ENCODE measurements at regions not wholly inside any gene's neighbourhood (a gene's known extent, or its start where the extent isn't known, plus 50 kb on each side); places are given as distances from the start of the nearest gene placed in this dataset.
"Not testable (repeated sequence)": the region's sequence is repeated elsewhere in the genome, so short reads cannot be mapped to it uniquely, and the experiment has no call there.

- no peaks in the 10 kb centered on the region for H3K4me1 Mint-ChIP-seq (ENCODE audit: low read depth)
- peaks cover 2% of the 10 kb centered on the region for H3K9me3 Mint-ChIP-seq
- CTCF ChIA-PET, result no interaction called here
- DNase-seq, result no peak
- intact Hi-C loops (cut with micrococcal nuclease), result no loop called here
- H3K4me3 Mint-ChIP-seq, result no peak overlapping the region
- H3K27ac Mint-ChIP-seq, result no peak overlapping the region
- no peaks in the 10 kb centered on the region for H3K36me3 Mint-ChIP-seq (ENCODE audit: low read depth)
- no peaks in the 10 kb centered on the region for H3K27me3 Mint-ChIP-seq (ENCODE audit: low read depth)
These were observed 280.9 kb upstream of the CDH2 start for GRCh38 chr18:28457784-28458183.

GRCh38 chr18:28455971-28456370 is 279.0 kb upstream of the CDH2 start:
- no peaks in the 10 kb centered on the region for H3K27me3 Mint-ChIP-seq (ENCODE audit: low read depth)
- intact Hi-C loops (cut with micrococcal nuclease), result no loop called here

GRCh38 chr18:28439870-28440269 is 262.9 kb upstream of the CDH2 start:
- intact Hi-C loops (cut with micrococcal nuclease), result no loop called here
- no peak for DNase-seq
- CTCF ChIA-PET, result no interaction called here
- Mint-ChIP-seq H3K36me3 (ENCODE audit: low read depth) (no peaks in the 10 kb centered on the region), H3K4me3 (no peak overlapping the region), H3K27me3 (ENCODE audit: low read depth) (no peaks in the 10 kb centered on the region), H3K4me1 (ENCODE audit: low read depth) (no peaks in the 10 kb centered on the region), H3K9me3 (peaks cover 16% of the 10 kb centered on the region), H3K27ac (no peak overlapping the region)

More at GRCh38 chr18:28455971-28456370, 279.0 kb upstream of the CDH2 start:
- CTCF ChIA-PET, result no interaction called here
- H3K9me3 Mint-ChIP-seq, result peaks cover 3% of the 10 kb centered on the region
- H3K27ac Mint-ChIP-seq, result no peak overlapping the region
- no peaks in the 10 kb centered on the region for H3K4me1 Mint-ChIP-seq (ENCODE audit: low read depth)
- H3K36me3 Mint-ChIP-seq (ENCODE audit: low read depth), result no peaks in the 10 kb centered on the region
- DNase-seq, result no peak
- H3K4me3 Mint-ChIP-seq, result no peak overlapping the region

- H3K36me3 Mint-ChIP-seq (ENCODE audit: low read depth), result no peaks in the 10 kb centered on the region
These were observed 261.5 kb upstream of the CDH2 start for GRCh38 chr18:28438381-28438780.

GRCh38 chr18:28432339-28432738 is 255.4 kb upstream of the CDH2 start:
- H3K9me3 Mint-ChIP-seq, result peaks cover 7% of the 10 kb centered on the region
- H3K27ac Mint-ChIP-seq, result no peak overlapping the region
- CTCF ChIA-PET, result no interaction called here
- no peak overlapping the region for H3K4me3 Mint-ChIP-seq
- H3K4me1 Mint-ChIP-seq (ENCODE audit: low read depth), result no peaks in the 10 kb centered on the region
- no peaks in the 10 kb centered on the region for H3K27me3 Mint-ChIP-seq (ENCODE audit: low read depth)
- no peaks in the 10 kb centered on the region for H3K36me3 Mint-ChIP-seq (ENCODE audit: low read depth)
- intact Hi-C loops (cut with micrococcal nuclease), result no loop called here
- no peak for DNase-seq

More at GRCh38 chr18:28438381-28438780, 261.5 kb upstream of the CDH2 start:
- H3K27ac Mint-ChIP-seq, result no peak overlapping the region
- no peaks in the 10 kb centered on the region for H3K27me3 Mint-ChIP-seq (ENCODE audit: low read depth)
- no peaks in the 10 kb centered on the region for H3K4me1 Mint-ChIP-seq (ENCODE audit: low read depth)
- CTCF ChIA-PET, result no interaction called here
- no peak overlapping the region for H3K4me3 Mint-ChIP-seq
- peaks cover 18% of the 10 kb centered on the region for H3K9me3 Mint-ChIP-seq
- intact Hi-C loops (cut with micrococcal nuclease), result no loop called here
- no peak for DNase-seq

- CTCF ChIA-PET, result no interaction called here
- intact Hi-C loops (cut with micrococcal nuclease), result no loop called here
- Mint-ChIP-seq H3K4me1 (ENCODE audit: low read depth) (no peaks in the 10 kb centered on the region), H3K4me3 (no peak overlapping the region), H3K36me3 (ENCODE audit: low read depth) (peaks cover 1% of the 10 kb centered on the region), H3K27ac (no peak overlapping the region), H3K9me3 (peaks cover 17% of the 10 kb centered on the region), H3K27me3 (ENCODE audit: low read depth) (no peaks in the 10 kb centered on the region)
- DNase-seq, result no peak
These were observed 249.0 kb upstream of the CDH2 start for GRCh38 chr18:28425886-28426285.

GRCh38 chr18:28422577-28422976 is 245.6 kb upstream of the CDH2 start:
- H3K36me3 Mint-ChIP-seq (ENCODE audit: low read depth), result peaks cover 1% of the 10 kb centered on the region
- intact Hi-C loops (cut with micrococcal nuclease), result no loop called here
- H3K4me3 Mint-ChIP-seq, result no peak overlapping the region
- H3K27ac Mint-ChIP-seq, result no peak overlapping the region
- no peak for DNase-seq
- no peaks in the 10 kb centered on the region for H3K27me3 Mint-ChIP-seq (ENCODE audit: low read depth)
- CTCF ChIA-PET, result no interaction called here
- no peaks in the 10 kb centered on the region for H3K4me1 Mint-ChIP-seq (ENCODE audit: low read depth)
- H3K9me3 Mint-ChIP-seq, result peaks cover 15% of the 10 kb centered on the region

- intact Hi-C loops (cut with micrococcal nuclease); DNase-seq; H3K36me3 Mint-ChIP-seq (ENCODE audit: low read depth); CTCF ChIA-PET; H3K27ac Mint-ChIP-seq; H3K4me1 Mint-ChIP-seq (ENCODE audit: low read depth); H3K4me3 Mint-ChIP-seq; H3K27me3 Mint-ChIP-seq (ENCODE audit: low read depth): not testable (repeated sequence)
- peaks cover 14% of the 10 kb centered on the region for H3K9me3 Mint-ChIP-seq
These were observed 245.0 kb upstream of the CDH2 start for GRCh38 chr18:28421950-28422349.

GRCh38 chr18:28412521-28412920 is 235.6 kb upstream of the CDH2 start:
- H3K27me3 Mint-ChIP-seq (ENCODE audit: low read depth), result no peaks in the 10 kb centered on the region

GRCh38 chr18:28411806-28412205 is 234.9 kb upstream of the CDH2 start:
- no peaks in the 10 kb centered on the region for H3K4me1 Mint-ChIP-seq (ENCODE audit: low read depth)
- no peak overlapping the region for H3K27ac Mint-ChIP-seq
- no peaks in the 10 kb centered on the region for H3K27me3 Mint-ChIP-seq (ENCODE audit: low read depth)
- intact Hi-C loops (cut with micrococcal nuclease), result no loop called here
- H3K36me3 Mint-ChIP-seq (ENCODE audit: low read depth), result no peaks in the 10 kb centered on the region
- no peak overlapping the region for H3K4me3 Mint-ChIP-seq
- no peak for DNase-seq
- peaks cover 2% of the 10 kb centered on the region for H3K9me3 Mint-ChIP-seq
- CTCF ChIA-PET, result interaction anchor here (0.7 kb wide), 1 partner anchor 80 kb away, joined by 4 read pairs; no protein-coding TSS in a partner anchor

More at GRCh38 chr18:28412521-28412920, 235.6 kb upstream of the CDH2 start:
- Mint-ChIP-seq H3K36me3 (ENCODE audit: low read depth) (no peaks in the 10 kb centered on the region), H3K9me3 (peaks cover 2% of the 10 kb centered on the region), H3K4me3 (no peak overlapping the region), H3K27ac (no peak overlapping the region), H3K4me1 (ENCODE audit: low read depth) (no peaks in the 10 kb centered on the region)
- no peak for DNase-seq
- CTCF ChIA-PET, result interaction anchor here (0.7 kb wide), 1 partner anchor 79 kb away, joined by 4 read pairs; no protein-coding TSS in a partner anchor
- intact Hi-C loops (cut with micrococcal nuclease), result no loop called here

GRCh38 chr18:28409811-28410210 is 232.9 kb upstream of the CDH2 start:
- Mint-ChIP-seq H3K27ac (no peak overlapping the region), H3K4me3 (no peak overlapping the region), H3K36me3 (ENCODE audit: low read depth) (no peaks in the 10 kb centered on the region), H3K27me3 (ENCODE audit: low read depth) (no peaks in the 10 kb centered on the region), H3K9me3 (peaks cover 2% of the 10 kb centered on the region), H3K4me1 (ENCODE audit: low read depth) (no peaks in the 10 kb centered on the region)
- CTCF ChIA-PET, result no interaction called here
- DNase-seq, result no peak
- intact Hi-C loops (cut with micrococcal nuclease), result no loop called here

GRCh38 chr18:28408528-28408927 is 231.6 kb upstream of the CDH2 start:
- no peaks in the 10 kb centered on the region for H3K4me1 Mint-ChIP-seq (ENCODE audit: low read depth)
- H3K27ac Mint-ChIP-seq, result no peak overlapping the region
- no peaks in the 10 kb centered on the region for H3K9me3 Mint-ChIP-seq
- CTCF ChIA-PET, result no interaction called here
- DNase-seq, result no peak
- no peaks in the 10 kb centered on the region for H3K27me3 Mint-ChIP-seq (ENCODE audit: low read depth)
- intact Hi-C loops (cut with micrococcal nuclease), result no loop called here
- no peaks in the 10 kb centered on the region for H3K36me3 Mint-ChIP-seq (ENCODE audit: low read depth)
- H3K4me3 Mint-ChIP-seq, result no peak overlapping the region

- H3K4me3 Mint-ChIP-seq, result no peak overlapping the region
- no peaks in the 10 kb centered on the region for H3K4me1 Mint-ChIP-seq (ENCODE audit: low read depth)
- no peaks in the 10 kb centered on the region for H3K9me3 Mint-ChIP-seq
- no peaks in the 10 kb centered on the region for H3K27me3 Mint-ChIP-seq (ENCODE audit: low read depth)
- DNase-seq, result no peak
- CTCF ChIA-PET, result no interaction called here
- intact Hi-C loops (cut with micrococcal nuclease), result no loop called here
- H3K27ac Mint-ChIP-seq, result no peak overlapping the region
- no peaks in the 10 kb centered on the region for H3K36me3 Mint-ChIP-seq (ENCODE audit: low read depth)
These were observed 230.8 kb upstream of the CDH2 start for GRCh38 chr18:28407681-28408080.

GRCh38 chr18:28406533-28406932 is 229.6 kb upstream of the CDH2 start:
- Mint-ChIP-seq H3K9me3 (peaks cover 8% of the 10 kb centered on the region), H3K27ac (no peak overlapping the region), H3K36me3 (ENCODE audit: low read depth) (no peaks in the 10 kb centered on the region), H3K4me1 (ENCODE audit: low read depth) (no peaks in the 10 kb centered on the region), H3K4me3 (no peak overlapping the region), H3K27me3 (ENCODE audit: low read depth) (no peaks in the 10 kb centered on the region)
- CTCF ChIA-PET, result no interaction called here
- no peak for DNase-seq
- intact Hi-C loops (cut with micrococcal nuclease), result no loop called here

Data from activated naive CD4-positive, alpha-beta T cell treated with anti-CD3 and anti-CD28 coated beads for 36 hours (primary cell).